NCI-H2081 (cell line): ENCODE measurements at regions not wholly inside any gene's neighbourhood (a gene's known extent, or its start where the extent isn't known, plus 50 kb on each side); places are given as distances from the start of the nearest gene placed in this dataset.
"Not testable (repeated sequence)": the region's sequence is repeated elsewhere in the genome, so short reads cannot be mapped to it uniquely, and the experiment has no call there.

Source experiments
- DNase-seq, 2 experiments: peaks; one replicate each; lab custom pipeline; 2025; lab: John Stamatoyannopoulos, UW

DNA sequence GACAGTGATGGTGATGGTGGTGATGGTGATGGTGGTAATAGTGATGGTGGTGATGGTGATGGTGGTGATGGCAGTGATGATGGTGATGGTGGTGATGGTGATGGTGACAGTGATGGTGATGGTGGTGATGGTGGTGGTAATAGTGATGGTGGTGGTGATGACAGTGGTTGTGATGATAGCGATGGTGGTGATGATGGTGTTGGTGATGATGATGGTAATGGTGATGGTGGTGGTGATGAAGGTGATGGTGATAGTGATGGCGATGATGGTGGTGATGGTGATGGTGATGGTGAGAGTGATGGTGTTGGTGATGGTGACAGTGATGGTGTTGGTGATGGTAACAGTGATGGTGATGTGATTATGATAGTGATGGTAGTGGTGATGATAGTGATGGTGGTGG lies 94.3 kb downstream of the ASB1 start:
- DNase-seq = no peak

DNA sequence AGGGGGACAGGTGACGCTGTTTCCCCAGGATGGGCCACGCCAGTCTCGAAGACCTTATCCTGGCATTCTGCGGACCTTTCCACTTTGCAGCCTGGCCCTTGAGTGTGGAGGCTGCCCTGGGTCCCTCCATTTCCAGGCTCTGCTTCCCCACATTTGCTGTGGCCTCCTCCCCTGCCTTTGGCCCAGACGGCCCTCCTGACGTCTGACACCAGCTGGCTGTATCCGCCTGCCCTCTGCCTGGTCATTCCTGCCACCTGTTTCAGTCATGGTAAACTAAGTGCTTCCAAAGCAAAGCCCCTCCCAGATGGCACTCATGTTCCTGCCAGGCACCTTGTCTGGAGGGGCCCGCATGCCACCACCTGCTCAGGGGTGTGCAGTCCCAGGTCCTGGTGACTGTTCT lies 95.1 kb downstream of the ASB1 start:
- no peak for DNase-seq

DNA sequence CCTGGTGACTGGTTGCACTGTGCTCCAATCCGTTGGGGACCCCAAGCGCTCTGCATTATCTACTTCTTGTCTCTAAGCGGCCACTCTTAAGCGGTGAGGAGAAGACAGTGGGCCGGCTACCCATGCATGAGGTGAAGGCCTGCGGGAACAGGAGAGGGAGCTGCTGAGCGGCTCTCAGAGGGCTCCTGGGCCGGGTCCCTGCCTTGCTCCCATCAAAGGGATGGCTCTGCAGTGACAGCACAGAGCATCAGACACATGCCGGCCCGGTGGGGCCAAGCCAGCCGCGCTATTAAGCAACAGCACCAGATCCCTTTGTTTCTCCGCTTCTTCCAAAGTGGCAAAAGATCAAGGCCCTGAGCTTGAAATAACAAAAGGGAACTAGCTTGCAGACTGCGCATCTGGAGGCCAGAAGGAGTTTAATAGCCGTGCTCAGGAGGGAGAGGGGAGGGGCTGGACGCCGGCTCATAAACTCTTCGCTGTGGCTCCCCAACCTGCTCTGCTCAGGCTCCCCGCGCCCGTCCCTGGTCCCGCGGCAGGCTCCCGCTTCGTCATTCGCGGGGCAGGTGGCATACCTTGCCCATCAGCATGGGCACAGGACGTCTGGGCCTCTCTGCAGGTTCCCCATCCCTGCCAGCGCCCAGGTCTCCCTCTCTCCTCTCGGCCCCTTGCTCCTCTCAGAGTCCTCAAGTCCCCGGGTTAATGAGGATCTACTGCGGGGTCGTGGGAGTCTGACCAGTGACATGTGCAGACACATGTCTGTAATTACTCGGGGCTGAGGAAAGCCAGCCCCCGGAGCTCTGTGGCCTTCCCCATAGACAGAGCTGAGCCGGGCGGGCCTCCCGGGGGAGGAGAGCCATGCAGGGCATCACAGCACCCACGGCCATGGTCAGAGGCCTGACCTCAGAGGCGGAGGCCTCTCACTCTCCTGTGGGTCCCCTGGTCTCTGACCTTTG lies 96.7 kb downstream of the ASB1 start:
- DNase-seq = no peak

DNA sequence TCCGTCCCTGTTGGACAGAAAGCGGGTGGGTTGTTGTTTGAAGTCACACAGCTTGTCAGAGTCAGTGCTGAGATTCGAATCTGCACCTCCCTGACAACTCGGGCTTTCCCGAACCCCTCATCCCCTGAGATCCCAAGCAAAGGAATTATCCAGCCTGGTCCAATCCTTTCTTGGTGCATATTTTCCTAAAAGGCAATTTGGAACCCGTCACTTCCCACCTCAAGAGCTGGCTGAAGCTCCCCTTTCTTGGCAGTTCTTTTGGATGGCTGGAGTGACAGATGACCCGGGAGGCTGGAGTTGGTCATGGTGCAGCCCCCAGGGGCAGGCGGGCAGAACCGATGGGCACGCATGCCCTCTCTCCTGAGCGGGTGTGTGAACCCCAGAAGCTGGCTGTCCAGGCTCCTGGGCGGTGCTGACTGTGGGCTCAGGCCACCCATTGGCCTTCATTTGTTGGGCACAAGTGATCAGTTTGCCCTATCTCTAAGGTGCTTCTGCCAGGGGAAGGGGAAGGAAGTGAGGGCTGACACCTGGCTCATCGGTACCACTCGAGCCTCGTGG lies 97.8 kb downstream of the ASB1 start:
- DNase-seq = no peak

DNA sequence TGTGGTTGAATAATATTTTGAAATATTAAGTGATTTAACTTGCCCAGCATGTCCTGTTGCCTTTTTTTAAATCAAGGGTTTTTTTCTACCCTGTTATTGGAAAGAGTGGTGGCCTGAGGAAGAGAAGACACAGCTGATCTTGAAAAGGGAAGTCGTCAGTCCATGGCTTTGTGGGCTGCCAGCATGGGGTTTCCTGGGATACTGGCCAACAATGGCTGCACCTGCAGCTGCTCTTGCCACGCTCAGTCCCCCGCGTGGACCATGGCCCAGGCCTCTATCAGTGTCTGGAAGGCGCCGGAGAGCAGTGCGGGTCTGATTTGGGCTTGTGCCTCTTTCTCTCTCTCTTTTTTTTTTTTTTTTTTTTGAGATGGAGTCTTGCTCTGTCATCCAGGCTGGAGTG lies 99.3 kb downstream of the ASB1 start:
- peak in 1 of 2 experiments; percentile 79 for DNase-seq

DNA sequence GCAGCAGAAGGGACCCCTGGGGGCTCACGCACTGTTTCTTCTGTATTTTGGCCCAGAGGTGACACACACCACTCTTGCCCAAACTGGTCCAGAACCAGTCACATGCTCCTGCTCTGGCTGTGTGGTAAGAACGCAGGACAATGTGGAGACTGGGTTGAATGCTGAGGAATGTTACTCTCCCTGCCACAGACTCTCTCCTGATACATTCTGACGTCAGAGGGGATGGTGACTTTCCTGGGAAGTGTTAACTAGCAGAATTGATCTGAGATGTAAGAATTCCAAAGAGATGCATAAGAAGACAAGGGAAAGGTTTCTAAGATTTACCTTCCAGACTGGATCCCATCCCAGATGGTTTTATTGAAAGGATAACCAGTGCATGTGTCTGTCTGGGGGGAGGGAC lies 100.8 kb downstream of the ASB1 start:
- no peak for DNase-seq

DNA sequence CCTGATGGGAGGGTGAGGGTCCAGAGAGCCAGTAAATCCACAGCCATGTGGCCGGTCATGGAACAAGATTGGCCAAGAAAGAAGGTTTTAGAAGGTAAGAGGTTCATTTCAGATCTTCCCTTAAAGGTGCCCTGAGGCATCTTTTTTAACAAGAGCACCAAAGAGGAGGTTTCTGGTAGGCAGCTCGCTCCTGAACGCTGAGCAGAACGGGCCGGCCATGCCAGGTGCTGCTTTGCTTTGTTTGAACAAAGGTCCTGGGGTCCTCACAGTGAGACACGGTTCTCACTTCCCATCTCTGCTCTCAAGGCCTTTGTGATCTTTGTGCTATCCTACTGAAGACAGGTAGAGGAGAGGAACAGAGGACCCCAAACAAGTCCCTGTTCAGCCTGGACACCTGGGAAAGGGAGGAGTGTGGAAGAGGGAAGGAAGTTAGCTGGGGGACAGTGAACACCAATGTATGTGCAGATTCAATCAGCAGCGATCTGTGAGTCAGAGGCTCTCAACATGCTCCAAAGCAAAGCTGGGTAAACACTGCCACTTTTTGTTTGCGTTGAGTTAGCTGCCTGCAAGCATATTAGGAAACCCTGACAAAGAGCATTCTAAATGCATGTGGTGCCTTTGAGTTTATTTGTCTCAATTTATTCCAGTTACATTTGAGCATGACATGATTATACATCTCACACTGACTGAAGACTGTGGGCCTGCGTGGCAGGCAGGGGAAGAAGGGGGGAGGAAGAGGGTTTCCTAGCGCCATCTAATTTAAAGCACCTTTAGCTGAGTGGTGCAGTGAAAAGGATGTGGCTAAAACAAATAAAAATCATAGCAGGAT lies 102.4 kb downstream of the ASB1 start:
- DNase-seq = peak; percentile 67 to 94

DNA sequence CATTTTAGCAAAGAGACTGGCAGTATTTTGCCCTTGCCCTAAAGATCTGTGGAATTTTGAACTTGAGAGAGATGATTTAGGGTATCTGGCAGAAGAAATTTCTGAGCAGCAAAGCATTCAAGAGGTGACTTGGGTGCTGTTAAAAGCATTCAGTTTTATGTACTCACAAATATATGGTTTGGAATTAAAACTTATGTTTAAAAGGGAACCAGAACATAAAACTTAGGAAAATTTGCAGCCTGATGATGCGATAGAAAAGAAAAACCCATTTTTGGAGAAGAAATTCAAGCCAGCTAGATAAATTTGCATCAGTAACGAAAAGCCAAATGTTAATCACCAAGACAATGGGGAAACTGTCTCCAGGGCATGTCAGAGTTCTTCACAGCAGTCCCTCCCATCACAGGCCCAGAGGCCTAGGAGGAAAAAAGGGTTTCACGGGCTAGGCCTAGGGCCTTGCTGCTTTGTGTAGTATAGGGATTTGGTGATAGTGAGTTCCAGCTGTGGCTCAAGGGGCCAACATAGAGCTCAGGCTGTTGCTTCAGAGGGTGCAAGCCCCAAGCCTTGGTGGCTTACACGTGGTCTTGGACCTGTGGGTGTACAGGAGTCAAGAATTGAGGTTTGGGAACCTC lies 104.4 kb downstream of the ASB1 start:
- not testable (repeated sequence) for DNase-seq

DNA sequence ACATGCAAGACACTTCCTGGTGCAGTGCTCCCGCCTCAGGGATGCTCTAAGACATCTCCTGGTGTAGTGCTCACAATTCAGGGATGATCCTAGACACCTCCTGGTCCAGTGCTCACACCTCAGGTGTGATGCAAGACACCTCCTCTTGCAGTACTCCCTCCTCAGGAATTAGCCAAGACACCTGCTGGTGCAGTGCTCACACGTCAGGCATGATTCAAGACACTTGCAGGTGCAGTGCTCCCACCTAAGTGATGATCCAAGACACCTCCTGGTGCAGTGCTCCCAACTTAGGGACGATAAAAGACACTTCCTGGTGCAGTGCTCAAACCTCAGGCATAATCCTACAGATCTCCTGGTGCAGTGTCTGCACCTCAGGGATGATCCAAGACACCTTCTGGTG lies 117.0 kb downstream of the ASB1 start:
- not testable (repeated sequence) for DNase-seq

DNA sequence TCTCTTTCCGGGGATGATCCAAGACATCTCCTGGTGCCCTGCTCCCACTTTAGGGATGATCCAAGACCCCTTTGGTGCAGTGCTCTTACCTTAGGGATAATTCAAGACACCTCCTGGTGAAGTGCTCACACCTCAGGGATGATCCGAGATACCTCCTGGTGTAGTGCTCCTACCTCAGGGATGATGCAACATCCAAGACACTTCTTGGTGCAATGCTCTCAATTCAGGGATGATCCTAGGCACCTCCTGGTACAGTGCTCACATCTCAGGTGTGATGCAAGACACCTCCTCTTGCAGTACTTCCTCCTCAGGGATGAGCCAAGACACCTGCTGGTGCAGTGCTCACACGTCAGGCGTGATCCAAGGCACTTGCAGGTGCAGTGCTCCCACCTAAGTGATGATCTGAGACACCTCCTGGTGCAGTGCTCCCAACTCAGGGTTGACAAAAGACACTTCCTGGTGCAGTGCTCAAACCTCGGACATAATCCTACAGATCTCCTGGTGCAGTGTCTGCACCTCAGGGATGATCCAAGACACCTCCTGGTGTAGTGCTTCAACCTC lies 122.3 kb downstream of the ASB1 start:
- no peak for DNase-seq

DNA sequence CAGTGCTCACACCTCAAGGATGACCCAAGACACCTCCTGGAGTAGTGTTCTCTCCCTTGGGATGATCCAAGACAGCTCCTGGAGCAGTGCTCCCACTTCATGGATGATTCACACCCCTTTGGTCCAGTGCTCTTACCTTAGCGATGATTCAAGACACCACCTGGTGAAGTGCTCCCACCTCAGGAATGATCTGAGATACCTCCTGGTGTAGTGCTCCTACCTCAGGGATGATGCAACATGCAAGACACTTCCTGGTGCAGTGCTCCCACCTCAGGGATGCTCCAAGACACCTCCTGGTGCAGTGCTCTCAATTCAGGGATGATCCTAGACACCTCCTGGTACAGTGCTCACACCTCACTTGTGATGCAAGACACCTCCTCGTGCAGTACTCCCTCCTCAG lies 123.1 kb downstream of the ASB1 start:
- no peak for DNase-seq

DNA sequence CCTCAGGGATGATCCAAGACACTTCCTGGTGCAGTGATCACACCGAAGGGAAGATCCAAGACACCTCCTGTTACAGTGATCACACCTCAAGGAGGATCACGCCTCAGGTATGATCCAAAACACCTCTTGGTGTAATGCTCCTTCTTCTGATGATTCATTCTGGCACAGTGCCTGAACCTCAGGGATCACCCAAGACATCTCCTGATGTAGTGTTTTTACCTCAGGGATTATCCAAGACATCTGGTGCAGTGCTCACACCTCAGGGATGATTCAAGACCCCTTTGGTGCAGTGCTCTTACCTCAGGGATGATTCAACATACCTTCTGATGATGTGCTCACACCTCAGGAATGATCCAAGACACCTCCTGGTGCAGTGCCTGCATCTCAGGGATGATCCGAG lies 124.4 kb downstream of the ASB1 start:
- no peak for DNase-seq

DNA sequence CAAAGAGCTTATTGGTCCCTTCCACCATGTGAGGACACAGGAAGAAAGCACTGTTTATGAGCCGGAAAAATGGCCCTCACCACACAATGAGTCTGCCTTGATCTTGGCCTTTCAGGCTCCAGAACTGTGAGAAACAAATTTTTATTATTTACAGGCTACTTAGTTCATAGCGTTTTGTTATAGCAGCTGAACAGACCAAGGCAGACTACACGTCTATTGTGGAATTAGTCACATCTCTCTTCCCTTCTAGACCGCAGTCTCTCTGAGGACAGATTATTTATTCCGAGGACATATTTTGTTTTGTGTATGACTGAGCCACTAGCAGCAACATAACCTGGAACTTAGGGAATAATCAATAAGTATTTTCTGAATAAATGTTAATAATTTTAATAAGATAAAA lies 125.5 kb downstream of the ASB1 start:
- no peak for DNase-seq

DNA sequence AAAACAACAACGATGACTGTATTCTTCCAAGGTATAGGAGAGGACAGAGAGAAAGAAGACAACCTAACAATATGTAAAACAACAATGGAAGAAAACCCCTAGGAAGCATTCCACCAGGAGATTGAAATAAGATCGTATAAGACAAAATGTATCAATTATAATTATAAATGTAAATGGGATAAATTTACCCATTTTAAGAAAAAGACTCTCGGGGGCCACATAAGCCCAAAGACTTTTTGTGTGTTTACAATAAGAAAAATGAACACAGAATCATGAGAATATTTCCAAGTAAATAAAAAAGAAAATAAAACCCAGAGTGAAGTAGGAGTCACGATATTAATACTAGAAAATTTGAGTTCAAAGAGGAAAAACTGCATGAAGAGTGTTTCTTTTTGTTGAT lies 126.4 kb downstream of the ASB1 start:
- DNase-seq = no peak

DNA sequence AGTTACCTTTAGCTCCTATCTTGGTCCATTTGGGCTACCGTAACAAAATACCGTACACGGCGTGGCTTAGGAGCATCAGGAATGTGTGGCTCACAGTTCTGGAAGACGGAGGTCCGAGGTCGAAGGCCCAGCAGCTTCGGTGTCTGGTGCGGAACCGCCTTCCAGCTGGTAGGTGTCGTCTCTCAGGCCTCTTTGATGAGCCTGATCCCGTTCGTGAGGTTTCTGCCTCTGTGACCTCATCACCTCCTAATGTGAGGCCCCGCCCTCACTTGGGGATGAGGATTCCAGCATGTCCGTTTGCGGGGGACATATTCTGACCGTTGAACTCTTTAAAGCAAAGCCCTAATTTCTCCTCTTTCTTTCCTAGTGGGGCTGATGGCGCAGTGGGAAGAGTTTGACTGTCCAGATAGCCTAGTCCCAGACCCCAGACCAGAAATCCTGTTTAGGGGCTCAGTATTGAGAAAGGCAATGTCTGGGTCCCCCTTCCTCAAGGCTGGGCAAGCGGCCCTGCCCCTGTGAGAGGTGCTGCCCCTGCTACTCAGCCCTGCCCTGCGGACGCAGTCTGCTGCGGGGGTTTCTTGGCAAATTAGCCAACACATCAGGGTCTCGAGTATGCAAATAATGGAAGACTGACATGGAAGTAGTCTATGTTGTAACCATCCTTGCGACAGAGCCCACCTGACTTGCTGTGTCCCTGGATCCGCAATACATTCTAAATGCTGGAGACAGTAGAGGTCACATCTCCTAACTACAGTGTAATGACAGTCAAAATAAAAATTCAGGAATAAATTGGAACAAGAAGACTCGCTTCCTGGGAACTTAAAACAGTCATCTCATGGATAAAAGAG lies 128.0 kb downstream of the ASB1 start:
- DNase-seq = no peak

DNA sequence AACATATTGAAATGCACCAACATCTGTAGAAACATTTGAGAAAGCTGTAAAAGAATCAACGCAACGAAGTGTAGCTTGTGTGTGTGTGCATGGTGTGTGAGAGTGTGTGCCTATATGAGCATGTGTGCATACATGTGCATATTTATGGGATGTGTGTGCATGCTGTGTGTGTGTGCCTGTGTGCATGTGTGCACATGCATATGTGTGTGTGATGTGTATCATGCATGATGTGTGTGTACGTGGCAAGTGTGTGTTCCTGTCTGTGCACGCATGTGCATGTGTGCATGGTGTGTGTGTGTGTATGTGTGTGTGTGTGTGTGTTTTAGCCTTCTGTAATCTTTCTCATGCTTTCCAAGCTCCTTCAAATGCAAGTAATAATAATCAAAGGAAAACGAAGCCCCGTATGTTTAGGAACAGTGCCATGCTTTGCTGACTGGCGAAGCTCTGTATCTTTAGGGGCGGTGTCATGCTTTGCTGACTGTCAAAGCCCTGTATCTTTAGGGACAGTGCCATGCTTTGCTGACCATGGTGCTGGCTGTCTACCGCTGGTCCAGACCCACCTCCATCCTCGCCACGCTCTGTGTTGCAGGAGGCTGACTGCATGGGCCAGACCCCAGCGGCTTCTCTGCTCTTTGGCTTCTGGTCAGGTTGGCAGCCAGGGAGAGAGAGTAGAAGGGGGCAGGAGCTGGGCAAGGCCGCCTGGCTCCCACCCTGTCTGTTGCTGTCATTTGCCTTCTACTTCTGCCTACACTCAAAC lies 129.2 kb downstream of the ASB1 start:
- DNase-seq = no peak

DNA sequence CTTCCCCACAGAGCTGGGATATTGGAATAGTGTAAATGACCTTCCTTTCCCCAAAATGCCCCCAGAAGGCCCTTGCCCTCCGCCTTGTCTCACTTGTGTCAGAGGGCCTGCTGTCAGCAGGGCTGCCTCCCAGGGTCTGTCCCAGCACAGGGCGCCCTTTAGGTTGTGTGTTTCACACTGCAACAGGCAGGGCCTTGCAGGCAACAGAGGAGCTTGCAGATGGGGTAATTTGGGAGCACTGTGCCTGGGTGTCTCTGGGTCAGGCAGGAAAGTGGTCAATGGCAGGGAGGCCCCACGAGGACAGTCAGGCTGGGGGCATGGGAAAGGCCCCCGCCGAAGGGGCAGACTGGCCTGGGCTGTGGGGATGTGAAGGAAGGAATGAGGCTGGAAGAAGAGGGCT lies 130.7 kb downstream of the ASB1 start:
- no peak for DNase-seq

DNA sequence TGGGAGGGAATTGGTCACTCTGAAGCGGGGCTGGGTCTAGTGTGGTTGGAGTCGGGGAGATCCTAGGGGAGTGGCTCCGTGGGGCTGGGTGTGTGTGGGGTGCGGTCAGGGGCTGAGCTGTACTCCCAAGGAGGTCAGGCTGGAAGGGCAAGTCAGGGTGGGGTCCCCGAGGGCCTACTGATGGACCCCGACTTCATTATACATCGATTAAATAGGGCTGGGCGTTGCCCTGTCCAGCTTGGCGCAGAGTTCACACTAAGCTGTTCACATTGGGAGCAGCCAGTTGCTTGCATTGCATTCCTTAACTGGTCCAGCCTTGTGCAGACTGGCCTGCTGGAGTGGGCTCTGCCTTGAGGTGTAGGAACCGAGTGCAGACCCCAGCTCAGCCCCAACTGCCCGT lies 131.2 kb downstream of the ASB1 start:
- DNase-seq = no peak

DNA sequence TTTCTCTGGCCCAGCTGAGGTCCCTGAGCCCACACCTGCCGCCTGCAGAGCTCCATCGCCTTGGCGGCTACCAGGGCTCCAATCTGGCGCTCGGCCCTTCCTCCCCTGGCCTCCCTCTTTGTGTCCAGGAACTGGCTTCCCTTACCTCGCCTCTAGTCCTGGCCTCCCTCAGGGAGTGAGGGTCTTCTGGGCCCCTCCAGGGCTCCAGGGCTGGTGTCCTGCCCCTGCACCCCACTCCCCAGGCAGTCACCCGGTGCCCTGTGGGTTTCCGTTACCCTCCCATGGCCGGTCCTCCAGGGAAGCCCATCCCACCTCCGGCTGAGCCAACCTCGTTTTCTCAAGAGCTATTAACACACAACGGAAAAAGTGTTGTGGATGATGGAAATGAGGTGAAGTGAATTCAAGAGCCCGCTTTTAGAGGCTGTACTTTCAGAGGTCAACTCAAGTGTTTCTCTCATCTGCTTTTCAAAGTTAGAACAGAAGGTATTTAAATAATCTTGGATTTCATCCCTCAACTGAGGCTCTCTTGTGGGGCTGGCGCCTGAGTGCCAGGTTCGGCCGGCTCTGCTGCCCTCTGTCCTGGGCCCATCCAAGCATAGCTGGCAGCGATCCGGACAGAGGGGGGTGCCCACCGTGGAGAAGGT lies 131.9 kb downstream of the ASB1 start:
- no peak for DNase-seq

DNA sequence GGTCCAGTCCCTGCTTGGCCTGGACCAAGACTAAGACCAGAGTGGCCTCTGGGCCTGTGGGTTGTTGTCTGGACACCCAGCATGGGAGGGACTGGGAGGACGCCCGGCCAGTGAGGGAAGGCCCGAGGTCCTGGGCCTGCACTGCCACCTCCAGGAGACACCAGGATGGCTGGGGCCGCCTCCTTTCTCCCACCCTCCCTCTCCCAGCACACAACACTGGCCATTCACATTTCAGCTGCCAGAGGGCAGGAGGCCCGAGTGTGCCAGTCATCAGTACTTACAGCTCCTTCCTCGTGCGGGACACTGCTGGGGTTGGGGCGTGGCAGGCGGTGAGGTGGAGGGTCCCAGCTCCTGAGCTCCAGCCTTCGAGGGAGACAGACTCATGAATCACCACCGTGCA lies 133.5 kb downstream of the ASB1 start:
- no peak for DNase-seq
